GM12878 (cell line): ENCODE measurements at regions not wholly inside any gene's neighbourhood (a gene's known extent, or its start where the extent isn't known, plus 50 kb on each side); places are given as distances from the start of the nearest gene placed in this dataset.

ENCODE experiments used
- ATAC-seq: fragments of 200-7000 bp; cut with Tn5 transposase; 3 replicates; pipeline ENCODE4 v1.9.1; 2020; ENCODE audit warnings: mild to moderate bottlenecking, moderate library complexity
- BruUV-seq: library from RNA; stranded (reverse); fragments of 400-500 nt; replicated peaks from 2 replicates; lab custom pipeline; 2021; lab: Mats Ljungman, UMichigan
- CTCF ChIA-PET: fragments of 300-600 bp; sonication (Branson Sonifier 250); formaldehyde crosslinking; extraction: SDS; loops from one replicate; lab custom pipeline; 2021; ENCODE audit warnings: inconsistent platforms; lab: Yijun Ruan, JAX
- POLR2A ChIA-PET: fragments of 350-600 bp; formaldehyde crosslinking; extraction: SDS; loops from one replicate; lab custom pipeline; 2021; ENCODE audit warnings: inconsistent platforms; lab: Charles Lee
- RAD21 ChIA-PET: fragments of 300-600 bp; sonication (Branson Sonifier 250); formaldehyde crosslinking; loops from one replicate; lab custom pipeline; 2023; ENCODE audit warnings: antibody characterized with exemption; ENCODE audit not compliant: unreplicated experiment; lab: Charles Lee
- SMC1A ChIA-PET: fragments of 300-600 bp; sonication (Branson Sonifier 250); formaldehyde crosslinking; loops from one replicate; lab custom pipeline; 2023; ENCODE audit not compliant: unreplicated experiment, uncharacterized antibody; lab: Charles Lee
- DNase-seq: peaks from one replicate; pipeline ENCODE4 v3.0.0-alpha.2; 2011; ENCODE audit warnings: low read depth, low spot score
- FAIRE-seq: peaks from 3 replicates; lab custom pipeline; 2011; peaks lifted over from hg19 to GRCh38; lab: Jason Lieb, UNC
- H2AFZ ChIP-seq: 2 replicates; pipeline ENCODE4 v1.6.0; 2011; ENCODE audit warnings: low read depth, low read length, control low read depth; ENCODE audit not compliant: control insufficient read depth
- H3K27ac ChIP-seq: 2 replicates; pipeline ENCODE4 v1.5.1; 2011; ENCODE audit warnings: control low read depth; ENCODE audit not compliant: control insufficient read depth, insufficient read depth
- H3K27me3 ChIP-seq, 2 experiments: replicated peaks in 1 of 2; 2 replicates each; pipeline versions ENCODE4 v1.6.0 to v1.6.1; 2011; ENCODE audit warnings: low read length in 1 of 2; ENCODE audit not compliant: control insufficient read depth in 2 of 2, insufficient read depth in 2 of 2
- H3K36me3 ChIP-seq, 2 experiments: 2 replicates each; pipeline ENCODE4 v1.5.1; 2011; ENCODE audit warnings: low read length in 1 of 2; ENCODE audit not compliant: control insufficient read depth in 2 of 2, insufficient read depth in 2 of 2
- H3K4me1 ChIP-seq: 2 replicates; pipeline ENCODE4 v1.6.1; 2011; ENCODE audit warnings: mild to moderate bottlenecking, low read length, moderate library complexity, mixed read lengths; ENCODE audit not compliant: control insufficient read depth, insufficient read depth
- H3K4me2 ChIP-seq: 2 replicates; pipeline ENCODE4 v1.6.0; 2011; ENCODE audit warnings: control low read depth; ENCODE audit not compliant: control insufficient read depth, insufficient read depth
- H3K4me3 ChIP-seq: fragments of 200-600 bp; sonication (generic); 2 replicates; pipeline ENCODE4 v1.5.1; 2016
- H3K79me2 ChIP-seq: 2 replicates; pipeline ENCODE4 v1.6.0; 2011; ENCODE audit warnings: low read length; ENCODE audit not compliant: control insufficient read depth, insufficient read depth
- H3K9ac ChIP-seq: 2 replicates; pipeline ENCODE4 v1.8.0; 2011; ENCODE audit warnings: low read length, control low read depth, mixed read lengths; ENCODE audit not compliant: control insufficient read depth, insufficient read depth
- H3K9me3 ChIP-seq: replicated peaks from 3 replicates; pipeline ENCODE4 v1.5.1; 2011; ENCODE audit warnings: mild to moderate bottlenecking, low read length; ENCODE audit not compliant: control insufficient read depth, insufficient read depth
- H4K20me1 ChIP-seq: 2 replicates; pipeline ENCODE4 v1.6.0; 2011; ENCODE audit not compliant: control insufficient read depth, insufficient read depth
- BMI1 ChIP-seq: fragments of 450-650 bp; IDR thresholded peaks from 2 replicates; pipeline ENCODE4 v1.6.1; 2016; ENCODE audit warnings: mild to moderate bottlenecking, moderate library complexity, borderline replicate concordance
- CBFB ChIP-seq: IDR thresholded peaks from 2 replicates; pipeline ENCODE4 v1.6.1; 2016; ENCODE audit warnings: antibody characterized with exemption, low read depth
- EZH2 ChIP-seq: IDR thresholded peaks from 2 replicates; pipeline ENCODE4 v1.6.1; 2012; ENCODE audit warnings: low read depth, mild to moderate bottlenecking, control low read depth, inconsistent platforms, low read length, borderline replicate concordance; ENCODE audit not compliant: control insufficient read depth
- GABPA ChIP-seq: IDR thresholded peaks from 2 replicates; pipeline ENCODE4 v1.6.1; 2014; ENCODE audit warnings: antibody characterized with exemption, low read depth, mild to moderate bottlenecking, inconsistent platforms
- POLR2A ChIP-seq: IDR thresholded peaks from 2 replicates; pipeline ENCODE4 v1.6.1; 2011; ENCODE audit warnings: low read depth, mild to moderate bottlenecking, low read length
- POLR2AphosphoS2 ChIP-seq: IDR thresholded peaks from 2 replicates; pipeline ENCODE4 v1.6.1; 2011; ENCODE audit warnings: low read depth, mild to moderate bottlenecking, low read length, improper control_type of control experiment, moderate library complexity
- POU2F2 ChIP-seq: IDR thresholded peaks from 3 replicates; pipeline ENCODE4 v1.6.1; 2011; ENCODE audit warnings: low read depth, mild to moderate bottlenecking, low read length, borderline replicate concordance
- SKIL ChIP-seq: fragments of 450-650 bp; IDR thresholded peaks from 2 replicates; pipeline ENCODE4 v1.6.1; 2017; ENCODE audit warnings: mild to moderate bottlenecking, low read depth, inconsistent platforms; ENCODE audit not compliant: poor library complexity, severe bottlenecking
- SMC3 ChIP-seq: IDR thresholded peaks from 2 replicates; pipeline ENCODE4 v1.6.1; 2011; ENCODE audit warnings: low read length, improper control_type of control experiment, borderline replicate concordance
- SUZ12 ChIP-seq: fragments of 200-600 bp; sonication (generic); IDR thresholded peaks from one replicate; pipeline ENCODE4 v1.6.1; 2018; ENCODE audit warnings: antibody characterized with exemption, mild to moderate bottlenecking; ENCODE audit not compliant: unreplicated experiment
- ZNF592 ChIP-seq: fragments of 450-650 bp; IDR thresholded peaks from 2 replicates; pipeline ENCODE4 v1.6.1; 2017; ENCODE audit warnings: mild to moderate bottlenecking, moderate library complexity
- WGBS: methylation state at CpG from one replicate; pipeline ENCODE4 v1.1.6; 2016; ENCODE audit warnings: low lambda C conversion rate; ENCODE audit not compliant: insufficient replicate concordance, insufficient coverage; ENCODE audit errors: missing lambda C conversion rate; 5-methylcytosine and 5-hydroxymethylcytosine counted together
- in situ Hi-C: fragments of 300-500 bp; cut with MboI; formaldehyde crosslinking; loops from 9 replicates; pipeline ENCODE4 v1.14.3; 2018; ENCODE audit warnings: mixed read lengths
- intact Hi-C: fragments of 100-400 bp; cut with micrococcal nuclease; formaldehyde crosslinking; loops from one replicate; pipeline ENCODE4 v1.14.2; 2022; ENCODE audit not compliant: unreplicated experiment
- TF ChIP-seq, protein P1 (sequence below): fragments of 450-650 bp; IDR thresholded peaks from 2 replicates; pipeline ENCODE4 v1.6.1; 2017; ENCODE audit warnings: borderline replicate concordance

GRCh38 chr10:4049348-4049747 is 264.3 kb upstream of the KLF6 start (continued):
- no peak for TF ChIP-seq EZH2

DNA sequence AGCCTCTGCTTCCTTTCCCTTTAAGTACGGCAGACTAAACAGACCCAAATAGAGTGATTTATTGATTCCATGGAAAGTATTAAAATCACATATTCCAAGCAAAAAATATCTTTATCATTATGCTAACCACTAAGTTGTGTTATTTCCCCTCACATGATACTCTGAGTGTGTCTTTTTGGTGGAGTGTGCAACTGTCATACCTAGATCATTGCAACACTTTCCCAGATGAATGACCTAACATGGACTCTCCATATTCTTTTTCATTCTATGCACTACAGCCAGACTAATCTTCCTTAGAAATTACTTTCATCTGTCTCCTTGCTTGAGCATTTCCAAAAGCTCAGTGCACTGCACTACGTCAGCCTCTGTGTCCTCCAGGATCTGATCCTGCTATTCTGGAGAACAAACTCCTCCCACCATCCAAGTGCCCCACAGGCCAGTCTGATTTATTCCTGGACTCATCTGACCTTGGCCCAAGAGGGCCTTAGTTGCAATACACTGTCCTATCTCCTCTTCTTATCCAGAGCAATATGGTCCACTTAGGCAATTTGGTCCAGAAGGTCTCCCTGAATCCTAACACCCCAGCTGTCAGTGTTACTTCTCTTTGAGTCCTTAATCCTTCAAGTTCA is 263.3 kb upstream of the KLF6 start:
- Histone ChIP-seq H2AFZ (no peak overlapping the region), H3K27me3 (no peaks in the 10 kb centered on the region), H3K9me3 (no peaks in the 10 kb centered on the region; the same call in 2 of the 3 replicates), H3K27ac (no peak overlapping the region), H4K20me1 (no peaks in the 10 kb centered on the region), H3K36me3 (no peaks in the 10 kb centered on the region), H3K79me2 (no peaks in the 10 kb centered on the region), H3K4me2 (no peak overlapping the region), H3K4me3 (no peak overlapping the region), H3K9ac (no peak overlapping the region), H3K4me1 (peaks cover 3% of the 10 kb centered on the region; the same call in 1 of the 2 replicates)
- ChIA-PET POLR2A (no interaction called here), CTCF (interaction anchor here (1.0 kb wide), 1 partner anchor 8 kb away, joined by 3 read pairs; no protein-coding TSS in a partner anchor), SMC1A (interaction anchor here (0.7 to 1.4 kb wide), 3 partner anchors 10 to 421 kb away, joined by 3 to 5 read pairs (median 3); no protein-coding TSS in a partner anchor), RAD21 (no interaction called here)
- FAIRE-seq, result no peak
- no TSS peak for BruUV-seq
- ATAC-seq, result no peak
- no peak for DNase-seq
- intact Hi-C loops (no loop called here), in situ Hi-C loops (no loop called here)
- 73% methylated on average over 2 of the region's 2 CpGs for WGBS
- TF ChIP-seq ZNF592 (no peak), SUZ12 (no peak), POLR2A (no peak), SMC3 (no peak), BMI1 (no peak), POU2F2 (no peak), SKIL (no peak), POLR2AphosphoS2 (no peak), CBFB (no peak), GABPA (no peak)
- TF ChIP-seq, protein P1, sequence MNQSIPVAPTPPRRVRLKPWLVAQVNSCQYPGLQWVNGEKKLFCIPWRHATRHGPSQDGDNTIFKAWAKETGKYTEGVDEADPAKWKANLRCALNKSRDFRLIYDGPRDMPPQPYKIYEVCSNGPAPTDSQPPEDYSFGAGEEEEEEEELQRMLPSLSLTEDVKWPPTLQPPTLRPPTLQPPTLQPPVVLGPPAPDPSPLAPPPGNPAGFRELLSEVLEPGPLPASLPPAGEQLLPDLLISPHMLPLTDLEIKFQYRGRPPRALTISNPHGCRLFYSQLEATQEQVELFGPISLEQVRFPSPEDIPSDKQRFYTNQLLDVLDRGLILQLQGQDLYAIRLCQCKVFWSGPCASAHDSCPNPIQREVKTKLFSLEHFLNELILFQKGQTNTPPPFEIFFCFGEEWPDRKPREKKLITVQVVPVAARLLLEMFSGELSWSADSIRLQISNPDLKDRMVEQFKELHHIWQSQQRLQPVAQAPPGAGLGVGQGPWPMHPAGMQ, result no peak
